ENCODE measurements at regions not wholly inside any gene's neighbourhood (a gene's known extent, or its start where the extent isn't known, plus 50 kb on each side); places are given as distances from the start of the nearest gene placed in this dataset.

DNA sequence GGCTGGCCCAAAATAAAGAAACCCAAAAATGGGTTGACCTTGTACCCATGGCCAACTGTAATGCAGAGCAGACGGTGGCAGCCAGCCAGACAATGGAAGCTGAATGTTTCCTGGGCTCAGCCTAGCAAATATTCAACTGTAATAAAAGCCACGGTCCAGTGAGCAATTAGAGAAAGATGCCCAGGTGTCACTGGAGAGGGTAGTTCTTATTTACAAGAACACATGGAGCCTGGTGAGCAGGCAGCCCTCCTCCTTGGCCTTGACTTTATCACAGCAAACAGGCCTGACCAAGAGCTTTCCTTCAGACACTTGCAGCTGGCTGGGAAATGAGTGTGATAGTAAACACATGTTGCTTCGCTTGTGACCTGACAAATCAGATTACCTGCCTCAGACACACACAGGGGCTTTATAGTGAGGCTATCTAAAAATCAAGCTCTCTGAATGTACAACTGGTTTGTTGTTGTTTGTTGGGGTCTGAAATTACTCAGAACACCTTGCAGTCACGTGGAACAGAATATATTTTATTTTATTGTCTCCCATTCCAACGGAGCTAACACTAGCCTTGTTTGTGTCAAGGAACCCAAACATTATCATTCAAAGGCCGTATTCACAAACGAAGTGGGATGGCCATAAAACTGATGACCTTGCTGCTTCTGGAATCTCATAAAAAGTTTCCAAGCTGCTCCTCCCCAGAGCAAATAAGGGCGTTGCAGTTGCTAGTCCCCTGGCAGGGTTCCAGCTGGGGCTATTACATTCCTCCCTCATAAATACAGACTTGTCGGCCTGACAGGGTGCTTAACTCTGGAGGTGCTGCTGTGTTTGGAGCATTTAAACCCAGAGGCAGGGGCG, 161.1 kb downstream of the BBOX1 start:
- TF ChIP-seq, protein P1, sequence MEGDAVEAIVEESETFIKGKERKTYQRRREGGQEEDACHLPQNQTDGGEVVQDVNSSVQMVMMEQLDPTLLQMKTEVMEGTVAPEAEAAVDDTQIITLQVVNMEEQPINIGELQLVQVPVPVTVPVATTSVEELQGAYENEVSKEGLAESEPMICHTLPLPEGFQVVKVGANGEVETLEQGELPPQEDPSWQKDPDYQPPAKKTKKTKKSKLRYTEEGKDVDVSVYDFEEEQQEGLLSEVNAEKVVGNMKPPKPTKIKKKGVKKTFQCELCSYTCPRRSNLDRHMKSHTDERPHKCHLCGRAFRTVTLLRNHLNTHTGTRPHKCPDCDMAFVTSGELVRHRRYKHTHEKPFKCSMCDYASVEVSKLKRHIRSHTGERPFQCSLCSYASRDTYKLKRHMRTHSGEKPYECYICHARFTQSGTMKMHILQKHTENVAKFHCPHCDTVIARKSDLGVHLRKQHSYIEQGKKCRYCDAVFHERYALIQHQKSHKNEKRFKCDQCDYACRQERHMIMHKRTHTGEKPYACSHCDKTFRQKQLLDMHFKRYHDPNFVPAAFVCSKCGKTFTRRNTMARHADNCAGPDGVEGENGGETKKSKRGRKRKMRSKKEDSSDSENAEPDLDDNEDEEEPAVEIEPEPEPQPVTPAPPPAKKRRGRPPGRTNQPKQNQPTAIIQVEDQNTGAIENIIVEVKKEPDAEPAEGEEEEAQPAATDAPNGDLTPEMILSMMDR (conservative IDR thresholded peaks at IDR 0.05; ENCODE audit: low read length) = no peak
- TF ChIP-seq EZH2phosphoT487 (IDR thresholded peaks at IDR 0.05; ENCODE audit: borderline replicate concordance, low read depth, low read length) = no peak

Data from OCI-LY7 (cell line).